Liver (tissue), 8 donors: ENCODE measurements at regions not wholly inside any gene's neighbourhood (a gene's known extent, or its start where the extent isn't known, plus 50 kb on each side); places are given as distances from the start of the nearest gene placed in this dataset.

ENCODE experiments used
- DNase-seq: peaks from one replicate; pipeline ENCODE4 v3.0.0-alpha.2; 2017; ENCODE audit warnings: low spot score
- H3K27ac ChIP-seq, 2 donors: one replicate each; pipeline ENCODE4 v1.7.0; 2013; ENCODE audit warnings: inconsistent platforms in 2 of 2, low read length in 2 of 2, control low read depth in 1 of 2, low read depth in 1 of 2, mild to moderate bottlenecking in 1 of 2
- H3K27me3 ChIP-seq, 4 donors: one replicate each; pipeline versions ENCODE4 v1.6.1 to v1.7.0; 2013; ENCODE audit warnings: low read length in 3 of 4, inconsistent platforms in 1 of 4, mild to moderate bottlenecking in 1 of 4, moderate library complexity in 1 of 4; ENCODE audit not compliant: control insufficient read depth in 4 of 4, insufficient read depth in 4 of 4
- H3K36me3 ChIP-seq, 4 donors: one replicate each; pipeline versions ENCODE4 v1.6.1 to v1.7.0; 2013; ENCODE audit warnings: low read length in 3 of 4, mild to moderate bottlenecking in 3 of 4, low read depth in 1 of 4, moderate library complexity in 1 of 4; ENCODE audit not compliant: control insufficient read depth in 4 of 4, insufficient read depth in 3 of 4
- H3K4me1 ChIP-seq, 4 donors: one replicate each; pipeline versions ENCODE4 v1.6.1 to v1.7.0; 2013; ENCODE audit warnings: low read length in 3 of 4, mild to moderate bottlenecking in 3 of 4, moderate library complexity in 1 of 4; ENCODE audit not compliant: control insufficient read depth in 4 of 4, insufficient read depth in 4 of 4
- H3K4me3 ChIP-seq, 3 donors: one replicate each; pipeline versions ENCODE4 v1.6.1 to v1.7.0; 2013; ENCODE audit warnings: low read length in 3 of 3, control low read depth in 1 of 3, low read depth in 1 of 3, mild to moderate bottlenecking in 1 of 3
- H3K9ac ChIP-seq, 2 donors: one replicate each; pipeline ENCODE4 v1.7.0; 2013; ENCODE audit warnings: low read length in 2 of 2, mild to moderate bottlenecking in 2 of 2, moderate library complexity in 2 of 2, control low read depth in 1 of 2, low read depth in 1 of 2
- H3K9me3 ChIP-seq, 4 donors: one replicate each; pipeline versions ENCODE4 v1.6.1 to v1.7.0; 2013; ENCODE audit warnings: low read length in 3 of 4; ENCODE audit not compliant: control insufficient read depth in 4 of 4
- EGR1 ChIP-seq, 2 donors: IDR thresholded peaks; 2 replicates each; pipeline ENCODE4 v1.6.1; 2016 to 2018; ENCODE audit warnings: antibody characterized with exemption in 2 of 2, low read depth in 2 of 2
- FOXA1 ChIP-seq: IDR thresholded peaks from 2 replicates; pipeline ENCODE4 v1.6.1; 2016; ENCODE audit warnings: antibody characterized with exemption
- FOXA2 ChIP-seq: IDR thresholded peaks from 2 replicates; pipeline ENCODE4 v1.6.1; 2016; ENCODE audit warnings: antibody characterized with exemption
- GABPA ChIP-seq, 2 donors: IDR thresholded peaks in 1 of 2; conservative IDR thresholded peaks in 1 of 2; 2 replicates each; pipeline ENCODE4 v1.6.1; 2016; ENCODE audit warnings: antibody characterized with exemption in 2 of 2, mild to moderate bottlenecking in 1 of 2, moderate library complexity in 1 of 2
- HNF4A ChIP-seq, 2 donors: conservative IDR thresholded peaks; 2 replicates each; pipeline ENCODE4 v1.6.1; 2016; ENCODE audit warnings: antibody characterized with exemption in 2 of 2, mild to moderate bottlenecking in 2 of 2
- HNF4G ChIP-seq: IDR thresholded peaks from 2 replicates; pipeline ENCODE4 v1.6.1; 2016; ENCODE audit warnings: antibody characterized with exemption
- JUND ChIP-seq, 2 donors: IDR thresholded peaks; 2 replicates each; pipeline ENCODE4 v1.6.1; 2016; ENCODE audit warnings: antibody characterized with exemption in 2 of 2
- NR2F2 ChIP-seq: IDR thresholded peaks from 2 replicates; pipeline ENCODE4 v1.6.1; 2016; ENCODE audit warnings: antibody characterized with exemption
- RAD21 ChIP-seq, 2 donors: IDR thresholded peaks; 2 replicates each; pipeline ENCODE4 v1.6.1; 2016; ENCODE audit warnings: antibody characterized with exemption in 2 of 2, mild to moderate bottlenecking in 2 of 2
- RXRA ChIP-seq, 2 donors: IDR thresholded peaks; 2 replicates each; pipeline ENCODE4 v1.6.1; 2017 to 2018; ENCODE audit warnings: antibody characterized with exemption in 2 of 2, mild to moderate bottlenecking in 1 of 2
- SP1 ChIP-seq: IDR thresholded peaks from 2 replicates; pipeline ENCODE4 v1.6.1; 2018; ENCODE audit warnings: antibody characterized with exemption, mild to moderate bottlenecking
- TAF1 ChIP-seq: conservative IDR thresholded peaks from 2 replicates; pipeline ENCODE4 v1.6.1; 2016; ENCODE audit warnings: antibody characterized with exemption, mild to moderate bottlenecking
- YY1 ChIP-seq: IDR thresholded peaks from 2 replicates; pipeline ENCODE4 v1.6.1; 2016; ENCODE audit warnings: antibody characterized with exemption, mild to moderate bottlenecking
- WGBS: extraction: QIAGEN DNeasy Blood & Tissue Kit; methylation state at CpG from one replicate; pipeline ENCODE4 v1.1.7; 2013; 5-methylcytosine and 5-hydroxymethylcytosine counted together
- TF ChIP-seq, protein P1 (sequence below): IDR thresholded peaks from 2 replicates; pipeline ENCODE4 v1.6.1; 2016; ENCODE audit warnings: antibody characterized with exemption
- TF ChIP-seq, protein P2 (sequence below): IDR thresholded peaks from 2 replicates; pipeline ENCODE4 v1.6.1; 2016; ENCODE audit warnings: antibody characterized with exemption, mild to moderate bottlenecking
- TF ChIP-seq, protein P3 (sequence below): IDR thresholded peaks from 2 replicates; pipeline ENCODE4 v1.6.1; 2016; ENCODE audit warnings: antibody characterized with exemption
- TF ChIP-seq, protein P4 (sequence below): fragments of 150-350 bp; IDR thresholded peaks from 2 replicates; pipeline ENCODE4 v1.5.1; 2017; ENCODE audit warnings: improper control_type of control experiment, low read depth, low read length; ENCODE audit not compliant: missing input control
- donor health status: healthy.
- donor health status: healthy.
- donor health status: healthy.
- donor health status: healthy.
- donor health status: healthy.

DNA sequence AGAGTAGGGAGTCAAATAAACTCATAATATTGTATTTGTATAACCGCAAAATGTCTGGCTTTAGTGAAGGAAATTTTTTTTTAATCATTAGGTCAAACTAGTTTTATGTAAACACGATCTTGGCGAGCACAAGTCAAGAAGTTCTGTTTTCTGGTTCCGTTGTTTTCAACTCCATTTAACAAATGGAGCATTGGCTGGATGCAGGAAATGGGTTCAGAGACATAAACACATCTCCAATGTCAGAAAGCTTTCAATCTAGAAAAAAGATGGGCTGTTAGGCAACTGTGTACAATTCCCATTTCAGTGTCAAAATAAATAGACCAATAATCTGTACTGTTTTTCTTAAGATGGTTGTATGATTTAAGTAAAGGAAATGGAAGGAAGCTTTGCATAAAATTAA, 292.8 kb downstream of the TBL1XR1 start:
- TF ChIP-seq SP1: no peak
- TF ChIP-seq RAD21 (IDR thresholded peaks at IDR 0.05): no peak
- TF ChIP-seq JUND (IDR thresholded peaks at IDR 0.05): no peak
- TF ChIP-seq, protein P1, sequence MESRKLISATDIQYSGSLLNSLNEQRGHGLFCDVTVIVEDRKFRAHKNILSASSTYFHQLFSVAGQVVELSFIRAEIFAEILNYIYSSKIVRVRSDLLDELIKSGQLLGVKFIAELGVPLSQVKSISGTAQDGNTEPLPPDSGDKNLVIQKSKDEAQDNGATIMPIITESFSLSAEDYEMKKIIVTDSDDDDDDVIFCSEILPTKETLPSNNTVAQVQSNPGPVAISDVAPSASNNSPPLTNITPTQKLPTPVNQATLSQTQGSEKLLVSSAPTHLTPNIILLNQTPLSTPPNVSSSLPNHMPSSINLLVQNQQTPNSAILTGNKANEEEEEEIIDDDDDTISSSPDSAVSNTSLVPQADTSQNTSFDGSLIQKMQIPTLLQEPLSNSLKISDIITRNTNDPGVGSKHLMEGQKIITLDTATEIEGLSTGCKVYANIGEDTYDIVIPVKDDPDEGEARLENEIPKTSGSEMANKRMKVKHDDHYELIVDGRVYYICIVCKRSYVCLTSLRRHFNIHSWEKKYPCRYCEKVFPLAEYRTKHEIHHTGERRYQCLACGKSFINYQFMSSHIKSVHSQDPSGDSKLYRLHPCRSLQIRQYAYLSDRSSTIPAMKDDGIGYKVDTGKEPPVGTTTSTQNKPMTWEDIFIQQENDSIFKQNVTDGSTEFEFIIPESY: no peak
- TF ChIP-seq YY1: no peak
- TF ChIP-seq, protein P2, sequence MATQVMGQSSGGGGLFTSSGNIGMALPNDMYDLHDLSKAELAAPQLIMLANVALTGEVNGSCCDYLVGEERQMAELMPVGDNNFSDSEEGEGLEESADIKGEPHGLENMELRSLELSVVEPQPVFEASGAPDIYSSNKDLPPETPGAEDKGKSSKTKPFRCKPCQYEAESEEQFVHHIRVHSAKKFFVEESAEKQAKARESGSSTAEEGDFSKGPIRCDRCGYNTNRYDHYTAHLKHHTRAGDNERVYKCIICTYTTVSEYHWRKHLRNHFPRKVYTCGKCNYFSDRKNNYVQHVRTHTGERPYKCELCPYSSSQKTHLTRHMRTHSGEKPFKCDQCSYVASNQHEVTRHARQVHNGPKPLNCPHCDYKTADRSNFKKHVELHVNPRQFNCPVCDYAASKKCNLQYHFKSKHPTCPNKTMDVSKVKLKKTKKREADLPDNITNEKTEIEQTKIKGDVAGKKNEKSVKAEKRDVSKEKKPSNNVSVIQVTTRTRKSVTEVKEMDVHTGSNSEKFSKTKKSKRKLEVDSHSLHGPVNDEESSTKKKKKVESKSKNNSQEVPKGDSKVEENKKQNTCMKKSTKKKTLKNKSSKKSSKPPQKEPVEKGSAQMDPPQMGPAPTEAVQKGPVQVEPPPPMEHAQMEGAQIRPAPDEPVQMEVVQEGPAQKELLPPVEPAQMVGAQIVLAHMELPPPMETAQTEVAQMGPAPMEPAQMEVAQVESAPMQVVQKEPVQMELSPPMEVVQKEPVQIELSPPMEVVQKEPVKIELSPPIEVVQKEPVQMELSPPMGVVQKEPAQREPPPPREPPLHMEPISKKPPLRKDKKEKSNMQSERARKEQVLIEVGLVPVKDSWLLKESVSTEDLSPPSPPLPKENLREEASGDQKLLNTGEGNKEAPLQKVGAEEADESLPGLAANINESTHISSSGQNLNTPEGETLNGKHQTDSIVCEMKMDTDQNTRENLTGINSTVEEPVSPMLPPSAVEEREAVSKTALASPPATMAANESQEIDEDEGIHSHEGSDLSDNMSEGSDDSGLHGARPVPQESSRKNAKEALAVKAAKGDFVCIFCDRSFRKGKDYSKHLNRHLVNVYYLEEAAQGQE: no peak
- TF ChIP-seq TAF1: no peak
- no peak for TF ChIP-seq RXRA (IDR thresholded peaks at IDR 0.05)
- TF ChIP-seq FOXA2: no peak
- TF ChIP-seq EGR1 (IDR thresholded peaks at IDR 0.05; ENCODE audit: low read depth in 2 of 2): no peak
- TF ChIP-seq FOXA1: no peak
- TF ChIP-seq, protein P3, sequence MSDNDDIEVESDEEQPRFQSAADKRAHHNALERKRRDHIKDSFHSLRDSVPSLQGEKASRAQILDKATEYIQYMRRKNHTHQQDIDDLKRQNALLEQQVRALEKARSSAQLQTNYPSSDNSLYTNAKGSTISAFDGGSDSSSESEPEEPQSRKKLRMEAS: no peak
- TF ChIP-seq HNF4A (conservative IDR thresholded peaks at IDR 0.05): no peak
- H3K27ac ChIP-seq: no peak overlapping the region

DNA sequence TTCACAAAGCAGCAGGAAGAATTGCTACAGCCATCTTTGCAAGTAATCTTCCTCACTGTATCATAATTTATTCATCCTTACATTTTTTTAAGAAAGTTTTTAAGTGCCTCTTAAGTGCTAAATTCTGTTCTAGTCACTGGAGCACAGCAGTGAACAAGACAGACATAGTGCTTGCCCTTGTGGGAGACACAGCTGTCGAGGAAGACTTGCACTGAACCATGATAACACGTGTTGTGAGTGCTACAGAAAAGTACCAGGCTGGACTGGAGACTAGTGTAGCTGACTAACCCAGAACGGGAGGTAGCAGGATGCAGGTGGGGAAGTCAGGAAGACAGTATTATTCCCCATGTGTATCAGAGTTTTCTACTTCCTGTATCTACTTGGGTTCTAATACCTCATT, 300.6 kb downstream of the TBL1XR1 start:
- H3K4me1 ChIP-seq: no peaks in the 10 kb centered on the region
- H3K27me3 ChIP-seq: no peaks in the 10 kb centered on the region
- no peak overlapping the region for H3K27ac ChIP-seq
- no peaks in the 10 kb centered on the region for H3K36me3 ChIP-seq
- no peak overlapping the region for H3K4me3 ChIP-seq
- WGBS: 74% methylated on average over 3 of the region's 3 CpGs
- no peaks in the 10 kb centered on the region for H3K9me3 ChIP-seq
- no peak for TF ChIP-seq RXRA (IDR thresholded peaks at IDR 0.05)
- TF ChIP-seq, protein P2: no peak
- no peak for TF ChIP-seq EGR1 (IDR thresholded peaks at IDR 0.05; ENCODE audit: low read depth in 2 of 2)
- TF ChIP-seq YY1: no peak
- no peak for TF ChIP-seq TAF1
- TF ChIP-seq, protein P3: no peak
- TF ChIP-seq FOXA2: no peak
- no peak for TF ChIP-seq JUND (IDR thresholded peaks at IDR 0.05)
- no peak for TF ChIP-seq HNF4A (conservative IDR thresholded peaks at IDR 0.05)
- TF ChIP-seq GABPA (IDR thresholded peaks at IDR 0.05 in 1 of 2, conservative IDR thresholded peaks at IDR 0.05 in 1 of 2): no peak
- TF ChIP-seq, protein P4, sequence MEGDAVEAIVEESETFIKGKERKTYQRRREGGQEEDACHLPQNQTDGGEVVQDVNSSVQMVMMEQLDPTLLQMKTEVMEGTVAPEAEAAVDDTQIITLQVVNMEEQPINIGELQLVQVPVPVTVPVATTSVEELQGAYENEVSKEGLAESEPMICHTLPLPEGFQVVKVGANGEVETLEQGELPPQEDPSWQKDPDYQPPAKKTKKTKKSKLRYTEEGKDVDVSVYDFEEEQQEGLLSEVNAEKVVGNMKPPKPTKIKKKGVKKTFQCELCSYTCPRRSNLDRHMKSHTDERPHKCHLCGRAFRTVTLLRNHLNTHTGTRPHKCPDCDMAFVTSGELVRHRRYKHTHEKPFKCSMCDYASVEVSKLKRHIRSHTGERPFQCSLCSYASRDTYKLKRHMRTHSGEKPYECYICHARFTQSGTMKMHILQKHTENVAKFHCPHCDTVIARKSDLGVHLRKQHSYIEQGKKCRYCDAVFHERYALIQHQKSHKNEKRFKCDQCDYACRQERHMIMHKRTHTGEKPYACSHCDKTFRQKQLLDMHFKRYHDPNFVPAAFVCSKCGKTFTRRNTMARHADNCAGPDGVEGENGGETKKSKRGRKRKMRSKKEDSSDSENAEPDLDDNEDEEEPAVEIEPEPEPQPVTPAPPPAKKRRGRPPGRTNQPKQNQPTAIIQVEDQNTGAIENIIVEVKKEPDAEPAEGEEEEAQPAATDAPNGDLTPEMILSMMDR: no peak
- no peak for TF ChIP-seq NR2F2
- TF ChIP-seq HNF4G: no peak
- TF ChIP-seq, protein P1: no peak
- TF ChIP-seq SP1: no peak
- H3K9ac ChIP-seq: no peak overlapping the region
- DNase-seq: no peak

More for the DNA sequence above, 292.8 kb downstream of the TBL1XR1 start:
- Histone ChIP-seq H3K9me3 (no peaks in the 10 kb centered on the region), H3K9ac (no peak overlapping the region), H3K36me3 (no peaks in the 10 kb centered on the region), H3K27me3 (no peaks in the 10 kb centered on the region), H3K4me1 (peaks cover 0 to 9% (median 5%) of the 10 kb centered on the region in 4 donors), H3K4me3 (no peak overlapping the region)
- 56% methylated on average over 4 of the region's 4 CpGs for WGBS
- no peak for DNase-seq
